Astrocyte (in vitro differentiated cells and primary cell): ENCODE measurements at regions not wholly inside any gene's neighbourhood (a gene's known extent, or its start where the extent isn't known, plus 50 kb on each side); places are given as distances from the start of the nearest gene placed in this dataset.

Experiments
- DNase-seq: peaks from one replicate; pipeline ENCODE4 v3.0.0-alpha.2; 2010; ENCODE audit warnings: low read depth
- FAIRE-seq: peaks from 2 replicates; lab custom pipeline; 2011; peaks lifted over from hg19 to GRCh38; lab: Jason Lieb, UNC
- H2AFZ ChIP-seq: 2 replicates; pipeline ENCODE4 v1.6.0; 2012; ENCODE audit warnings: low read depth, low read length, inconsistent platforms
- H3K27ac ChIP-seq: 2 replicates; pipeline ENCODE4 v1.5.1; 2011; ENCODE audit warnings: low read depth, low read length, inconsistent platforms
- H3K27me3 ChIP-seq: 2 replicates; pipeline ENCODE4 v1.6.0; 2011; ENCODE audit warnings: low read length, inconsistent platforms; ENCODE audit not compliant: insufficient read depth
- H3K36me3 ChIP-seq: 2 replicates; pipeline ENCODE4 v1.5.1; 2011; ENCODE audit warnings: low read length, inconsistent platforms; ENCODE audit not compliant: insufficient read depth
- H3K4me1 ChIP-seq: 2 replicates; pipeline ENCODE4 v1.5.1; 2011; ENCODE audit warnings: low read length, inconsistent platforms; ENCODE audit not compliant: insufficient read depth
- H3K4me2 ChIP-seq: 2 replicates; pipeline ENCODE4 v1.6.0; 2012; ENCODE audit warnings: low read length, inconsistent platforms
- H3K4me3 ChIP-seq: 2 replicates; pipeline ENCODE4 v1.5.1; 2011; ENCODE audit warnings: low read depth, mild to moderate bottlenecking, low read length, inconsistent platforms; ENCODE audit not compliant: insufficient read depth
- H3K79me2 ChIP-seq: 2 replicates; pipeline ENCODE4 v1.6.0; 2012; ENCODE audit warnings: mild to moderate bottlenecking, low read length, inconsistent platforms; ENCODE audit not compliant: insufficient read depth
- H3K9ac ChIP-seq: 2 replicates; pipeline ENCODE4 v1.6.0; 2012; ENCODE audit warnings: mild to moderate bottlenecking, low read length, inconsistent platforms
- H3K9me3 ChIP-seq: 2 replicates; pipeline ENCODE4 v1.5.1; 2012; ENCODE audit warnings: low read depth, mild to moderate bottlenecking, low read length, inconsistent platforms; ENCODE audit not compliant: insufficient read depth
- H4K20me1 ChIP-seq: 2 replicates; pipeline ENCODE4 v1.6.0; 2012; ENCODE audit warnings: low read length, inconsistent platforms; ENCODE audit not compliant: insufficient read depth
- H3K27ac Mint-ChIP-seq: one replicate; pipeline ENCODE4 v1.8.0; 2021; ENCODE audit warnings: mild to moderate bottlenecking, mixed read lengths; ENCODE audit not compliant: unreplicated experiment
- H3K27me3 Mint-ChIP-seq: one replicate; pipeline ENCODE4 v1.8.0; 2021; ENCODE audit warnings: low read depth, mixed read lengths; ENCODE audit not compliant: unreplicated experiment
- H3K36me3 Mint-ChIP-seq: one replicate; pipeline ENCODE4 v1.8.0; 2021; ENCODE audit warnings: low read depth, mixed read lengths; ENCODE audit not compliant: unreplicated experiment
- H3K4me1 Mint-ChIP-seq: one replicate; pipeline ENCODE4 v1.8.0; 2021; ENCODE audit warnings: low read depth, mixed read lengths; ENCODE audit not compliant: unreplicated experiment
- H3K4me3 Mint-ChIP-seq: one replicate; pipeline ENCODE4 v1.8.0; 2021; ENCODE audit warnings: mild to moderate bottlenecking, moderate library complexity, mixed read lengths; ENCODE audit not compliant: unreplicated experiment
- H3K9me3 Mint-ChIP-seq: one replicate; pipeline ENCODE4 v1.8.0; 2021; ENCODE audit warnings: mild to moderate bottlenecking, mixed read lengths; ENCODE audit not compliant: unreplicated experiment
- CTCF ChIP-seq: IDR thresholded peaks from 2 replicates; pipeline ENCODE4 v1.5.1; 2011; ENCODE audit warnings: low read depth, mild to moderate bottlenecking, inconsistent platforms, low read length, moderate library complexity; ENCODE audit not compliant: insufficient read depth
- EZH2 ChIP-seq: IDR thresholded peaks from 2 replicates; pipeline ENCODE4 v1.6.1; 2012; ENCODE audit warnings: mild to moderate bottlenecking, low read length, inconsistent platforms; ENCODE audit not compliant: insufficient read depth

DNA sequence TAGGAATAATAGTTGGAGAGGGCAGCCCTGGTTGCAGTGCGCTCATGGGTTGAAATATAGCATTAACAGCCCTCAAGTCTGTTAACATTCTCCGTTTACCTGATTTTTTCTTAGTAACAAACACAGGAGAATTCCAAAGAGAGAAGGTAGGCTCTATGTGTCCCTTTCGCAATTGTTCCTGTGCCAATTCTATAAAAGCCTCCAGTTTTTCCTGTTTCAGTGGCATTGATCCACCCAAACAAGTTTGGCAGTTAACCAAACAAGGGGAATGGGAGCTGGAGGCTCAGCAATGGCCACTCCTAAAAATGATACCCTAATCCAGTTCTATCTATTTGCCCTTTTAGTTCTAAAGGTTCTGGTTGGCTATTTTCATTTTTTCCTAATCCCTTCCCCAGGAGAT, 151.6 kb downstream of the ZNF486 start:
- no peak for TF ChIP-seq EZH2
- no peak for TF ChIP-seq CTCF
- no peak overlapping the region for H3K27ac Mint-ChIP-seq
- H3K4me1 Mint-ChIP-seq: no peaks in the 10 kb centered on the region

DNA sequence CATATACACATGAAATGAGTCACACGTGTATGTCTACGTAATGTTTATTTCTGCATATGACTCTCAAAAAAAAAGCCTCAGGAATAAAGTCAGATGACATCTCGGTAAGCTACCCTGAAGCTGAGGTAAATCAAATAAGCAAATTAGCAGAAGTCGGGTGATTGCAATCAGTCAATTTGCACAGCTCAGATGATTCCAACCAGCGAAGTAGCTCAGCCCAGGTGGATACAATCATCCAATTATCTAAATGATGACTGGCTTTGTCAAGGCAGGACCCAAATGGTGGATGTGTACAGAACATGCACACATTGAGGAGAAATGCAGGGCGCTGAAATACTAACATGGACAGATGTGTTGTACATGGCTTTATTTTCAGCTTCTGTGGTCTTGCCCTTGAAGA, 148.5 kb downstream of the ZNF486 start:
- Mint-ChIP-seq H3K27ac (no peak overlapping the region), H3K9me3 (no peaks in the 10 kb centered on the region)
- no peak for FAIRE-seq

More for the DNA sequence above, 151.6 kb downstream of the ZNF486 start:
- Histone ChIP-seq H3K79me2 (no peaks in the 10 kb centered on the region), H3K27ac (no peak overlapping the region), H3K9me3 (peaks cover 2% of the 10 kb centered on the region), H3K36me3 (no peaks in the 10 kb centered on the region), H3K9ac (no peak overlapping the region), H3K4me3 (no peak overlapping the region), H3K4me2 (no peak overlapping the region), H4K20me1 (no peaks in the 10 kb centered on the region), H3K27me3 (no peaks in the 10 kb centered on the region), H3K4me1 (no peaks in the 10 kb centered on the region), H2AFZ (no peak overlapping the region)
- no peak for DNase-seq
- no peak for FAIRE-seq
- Mint-ChIP-seq H3K27me3 (no peaks in the 10 kb centered on the region), H3K9me3 (peaks cover 3% of the 10 kb centered on the region), H3K4me3 (no peak overlapping the region), H3K36me3 (no peaks in the 10 kb centered on the region)

More for the DNA sequence above, 148.5 kb downstream of the ZNF486 start:
- H3K9ac ChIP-seq: no peak overlapping the region
- no peaks in the 10 kb centered on the region for H3K27me3 ChIP-seq
- no peaks in the 10 kb centered on the region for H3K9me3 ChIP-seq
- Mint-ChIP-seq H3K4me1 (no peaks in the 10 kb centered on the region), H3K4me3 (no peak overlapping the region), H3K27me3 (no peaks in the 10 kb centered on the region), H3K36me3 (no peaks in the 10 kb centered on the region)
- TF ChIP-seq EZH2: no peak
- TF ChIP-seq CTCF: no peak
- H3K4me3 ChIP-seq: no peak overlapping the region
- no peaks in the 10 kb centered on the region for H4K20me1 ChIP-seq
- no peak for DNase-seq
- no peaks in the 10 kb centered on the region for H3K36me3 ChIP-seq
- no peak overlapping the region for H2AFZ ChIP-seq
- no peaks in the 10 kb centered on the region for H3K4me1 ChIP-seq
- no peak overlapping the region for H3K27ac ChIP-seq
- H3K79me2 ChIP-seq: no peaks in the 10 kb centered on the region
- H3K4me2 ChIP-seq: no peak overlapping the region
